ENCODE measurements at regions not wholly inside any gene's neighbourhood (a gene's known extent, or its start where the extent isn't known, plus 50 kb on each side); places are given as distances from the start of the nearest gene placed in this dataset.

DNA sequence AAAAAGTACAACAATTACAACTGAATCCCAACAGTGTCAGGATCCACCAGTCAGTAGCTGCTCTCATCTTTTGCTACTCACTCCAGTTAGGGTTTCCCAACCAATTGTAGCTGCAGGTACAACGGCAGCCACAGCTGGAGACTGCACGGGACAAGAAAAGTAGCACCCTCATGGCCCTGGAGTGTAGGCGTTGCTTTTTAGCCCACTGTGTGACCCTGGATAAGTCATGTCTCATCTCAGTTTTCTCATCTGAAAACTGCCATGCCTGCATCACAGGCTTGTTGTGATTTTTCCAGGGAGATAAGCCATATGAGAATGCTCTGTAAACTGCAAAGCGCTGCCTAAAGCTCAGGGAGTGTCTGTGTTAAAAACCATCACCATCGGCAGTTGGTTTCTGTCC lies 535.6 kb upstream of the IL12A start:
- DNase-seq (ENCODE audit: low read depth, low spot score) (no peak), FAIRE-seq (no peak)
- Histone ChIP-seq H3K36me3 (ENCODE audit: control insufficient read depth in 2 of 2, extremely low read depth in 1 of 2, insufficient read depth in 2 of 2, low read length in 2 of 2) (no peaks in the 10 kb centered on the region), H3K4me2 (ENCODE audit: control insufficient read depth, extremely low read depth, insufficient read depth, low read depth, low read length) (no peak overlapping the region), H4K20me1 (ENCODE audit: control insufficient read depth, extremely low read depth, insufficient read depth, low read length) (no peaks in the 10 kb centered on the region), H3K9me1 (ENCODE audit: control insufficient read depth, extremely low read depth, insufficient read depth, low read length) (no peaks in the 10 kb centered on the region), H3K79me2 (ENCODE audit: control insufficient read depth, insufficient read depth, low read length) (no peaks in the 10 kb centered on the region), H3K27ac (ENCODE audit: control insufficient read depth, insufficient read depth, low read length) (no peak overlapping the region), H2AFZ (ENCODE audit: control insufficient read depth, low read length) (no peak overlapping the region), H3K27me3 (ENCODE audit: control insufficient read depth, extremely low read depth, insufficient read depth, low read length) (no peaks in the 10 kb centered on the region), H3K9me3 (ENCODE audit: control insufficient read depth, low read depth, low read length) (no peaks in the 10 kb centered on the region), H3K4me3 (ENCODE audit: control insufficient read depth in 2 of 3, extremely low read depth in 1 of 3, insufficient read depth in 2 of 3, low read depth in 1 of 3, low read length in 3 of 3) (no peak overlapping the region), H3K9ac (ENCODE audit: control insufficient read depth, extremely low read depth, insufficient read depth, low read length) (no peak overlapping the region), H3K4me1 (ENCODE audit: control insufficient read depth, extremely low read depth, insufficient read depth, low read length) (peaks cover 12% of the 10 kb centered on the region)
- TF ChIP-seq, protein P1, sequence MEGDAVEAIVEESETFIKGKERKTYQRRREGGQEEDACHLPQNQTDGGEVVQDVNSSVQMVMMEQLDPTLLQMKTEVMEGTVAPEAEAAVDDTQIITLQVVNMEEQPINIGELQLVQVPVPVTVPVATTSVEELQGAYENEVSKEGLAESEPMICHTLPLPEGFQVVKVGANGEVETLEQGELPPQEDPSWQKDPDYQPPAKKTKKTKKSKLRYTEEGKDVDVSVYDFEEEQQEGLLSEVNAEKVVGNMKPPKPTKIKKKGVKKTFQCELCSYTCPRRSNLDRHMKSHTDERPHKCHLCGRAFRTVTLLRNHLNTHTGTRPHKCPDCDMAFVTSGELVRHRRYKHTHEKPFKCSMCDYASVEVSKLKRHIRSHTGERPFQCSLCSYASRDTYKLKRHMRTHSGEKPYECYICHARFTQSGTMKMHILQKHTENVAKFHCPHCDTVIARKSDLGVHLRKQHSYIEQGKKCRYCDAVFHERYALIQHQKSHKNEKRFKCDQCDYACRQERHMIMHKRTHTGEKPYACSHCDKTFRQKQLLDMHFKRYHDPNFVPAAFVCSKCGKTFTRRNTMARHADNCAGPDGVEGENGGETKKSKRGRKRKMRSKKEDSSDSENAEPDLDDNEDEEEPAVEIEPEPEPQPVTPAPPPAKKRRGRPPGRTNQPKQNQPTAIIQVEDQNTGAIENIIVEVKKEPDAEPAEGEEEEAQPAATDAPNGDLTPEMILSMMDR (optimal IDR thresholded peaks at IDR 0.05 in 1 of 3, IDR thresholded peaks at IDR 0.05 in 1 of 3, conservative IDR thresholded peaks at IDR 0.05 in 1 of 3; ENCODE audit: extremely low read depth in 1 of 3, insufficient read depth in 2 of 3, low read length in 3 of 3), result no peak
- no peak for TF ChIP-seq EZH2 (IDR thresholded peaks at IDR 0.05; ENCODE audit: low read length)
- dilution Hi-C loops (cut with MboI; ENCODE audit: extremely low pct_ligation_motif_present, low sequenced_read_pairs), result no loop called here

DNA sequence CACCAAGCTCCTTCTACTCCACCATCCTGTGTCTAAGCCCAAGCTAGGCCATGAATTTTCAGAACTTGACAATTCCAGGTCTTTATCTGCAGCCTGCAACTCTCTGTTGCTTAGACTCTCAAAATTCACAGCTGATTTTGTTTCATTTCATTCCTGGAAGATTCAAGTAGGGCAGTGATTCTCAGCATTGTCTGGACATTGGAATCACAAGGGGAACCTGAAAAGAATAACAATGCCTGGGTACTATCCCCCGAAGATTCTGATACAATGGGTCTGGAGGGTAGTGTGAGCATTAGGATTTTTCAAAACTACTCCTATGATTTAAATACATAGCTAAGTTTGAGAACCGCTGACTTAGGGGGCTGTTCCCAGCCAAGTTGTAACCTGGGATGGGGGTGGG lies 534.7 kb upstream of the IL12A start:
- Histone ChIP-seq H3K9me1 (ENCODE audit: control insufficient read depth, extremely low read depth, insufficient read depth, low read length) (no peaks in the 10 kb centered on the region), H3K4me2 (ENCODE audit: control insufficient read depth, extremely low read depth, insufficient read depth, low read depth, low read length) (no peak overlapping the region), H3K36me3 (ENCODE audit: control insufficient read depth in 2 of 2, extremely low read depth in 1 of 2, insufficient read depth in 2 of 2, low read length in 2 of 2) (no peaks in the 10 kb centered on the region), H3K9ac (ENCODE audit: control insufficient read depth, extremely low read depth, insufficient read depth, low read length) (no peak overlapping the region), H3K4me1 (ENCODE audit: control insufficient read depth, extremely low read depth, insufficient read depth, low read length) (peaks cover 21% of the 10 kb centered on the region), H3K27me3 (ENCODE audit: control insufficient read depth, extremely low read depth, insufficient read depth, low read length) (no peaks in the 10 kb centered on the region), H2AFZ (ENCODE audit: control insufficient read depth, low read length) (no peak overlapping the region), H4K20me1 (ENCODE audit: control insufficient read depth, extremely low read depth, insufficient read depth, low read length) (no peaks in the 10 kb centered on the region), H3K4me3 (ENCODE audit: control insufficient read depth in 2 of 3, extremely low read depth in 1 of 3, insufficient read depth in 2 of 3, low read depth in 1 of 3, low read length in 3 of 3) (no peak overlapping the region), H3K9me3 (ENCODE audit: control insufficient read depth, low read depth, low read length) (no peaks in the 10 kb centered on the region), H3K79me2 (ENCODE audit: control insufficient read depth, insufficient read depth, low read length) (no peaks in the 10 kb centered on the region), H3K27ac (ENCODE audit: control insufficient read depth, insufficient read depth, low read length) (no peak overlapping the region)
- no peak for DNase-seq (ENCODE audit: low read depth, low spot score)
- no peak for FAIRE-seq
- dilution Hi-C loops (cut with MboI; ENCODE audit: extremely low pct_ligation_motif_present, low sequenced_read_pairs), result no loop called here
- TF ChIP-seq, protein P1 (optimal IDR thresholded peaks at IDR 0.05 in 1 of 3, IDR thresholded peaks at IDR 0.05 in 1 of 3, conservative IDR thresholded peaks at IDR 0.05 in 1 of 3; ENCODE audit: extremely low read depth in 1 of 3, insufficient read depth in 2 of 3, low read length in 3 of 3), result no peak
- TF ChIP-seq EZH2 (IDR thresholded peaks at IDR 0.05; ENCODE audit: low read length), result no peak
